HG03095 (cell line): ENCODE measurements at regions not wholly inside any gene's neighbourhood (a gene's known extent, or its start where the extent isn't known, plus 50 kb on each side); places are given as distances from the start of the nearest gene placed in this dataset.

Source experiments
- ATAC-seq: cut with Tn5 transposase; IDR thresholded peaks from one replicate; pipeline ENCODE4 v1.9.1; 2021; ENCODE audit warnings: moderate library complexity; ENCODE audit not compliant: unreplicated experiment

DNA sequence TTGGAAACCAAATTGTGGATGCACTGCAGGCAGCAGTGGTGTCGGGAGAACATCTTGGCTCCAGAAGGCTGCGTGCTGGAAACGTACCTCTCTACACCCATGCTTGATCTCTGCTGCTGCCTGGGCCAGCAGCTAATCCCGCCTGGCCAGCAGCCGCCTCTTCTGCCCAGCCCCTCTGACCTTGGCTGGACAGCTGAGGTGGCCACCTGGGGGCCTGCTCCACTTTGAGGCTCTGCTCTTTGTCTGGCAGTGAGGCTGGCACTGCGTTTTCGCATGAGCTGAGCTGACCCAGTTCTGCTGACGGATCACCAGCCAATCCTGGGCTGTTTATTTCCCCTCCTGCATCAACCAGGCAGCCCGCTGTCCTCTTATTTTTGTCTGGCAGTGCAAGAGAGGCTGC lies 154.9 kb downstream of the TENT4A start:
- no peak for ATAC-seq

DNA sequence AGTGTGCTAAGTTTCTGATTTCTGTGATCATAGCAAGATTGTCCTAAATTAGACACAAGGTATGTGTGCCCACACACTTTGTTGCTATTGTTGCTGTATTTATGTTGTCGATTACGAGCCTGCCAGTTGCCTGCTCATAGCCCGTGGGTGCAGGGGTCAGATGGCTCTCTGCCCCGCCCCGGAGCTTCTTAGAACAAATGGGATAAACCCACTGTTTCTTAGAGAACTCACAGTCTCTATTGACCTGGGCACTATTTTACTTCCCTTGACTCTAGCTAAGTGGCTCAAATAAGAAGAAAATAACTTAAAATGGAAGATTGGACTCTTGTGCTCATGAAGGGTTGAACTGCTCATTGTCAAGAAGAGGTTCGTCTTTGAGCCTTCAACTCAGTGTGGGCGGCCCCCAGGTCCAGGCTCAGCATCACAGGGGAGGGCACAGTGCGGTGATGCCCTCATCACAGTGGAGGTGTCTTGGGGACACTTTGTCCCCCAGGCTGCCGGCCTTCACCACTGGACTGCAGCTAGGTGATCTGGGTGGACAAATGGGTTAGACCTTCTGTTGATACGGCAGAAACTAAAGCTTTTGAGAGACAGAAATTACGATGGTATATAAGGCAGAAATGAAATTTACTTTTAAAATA lies 155.5 kb downstream of the TENT4A start:
- no peak for ATAC-seq

DNA sequence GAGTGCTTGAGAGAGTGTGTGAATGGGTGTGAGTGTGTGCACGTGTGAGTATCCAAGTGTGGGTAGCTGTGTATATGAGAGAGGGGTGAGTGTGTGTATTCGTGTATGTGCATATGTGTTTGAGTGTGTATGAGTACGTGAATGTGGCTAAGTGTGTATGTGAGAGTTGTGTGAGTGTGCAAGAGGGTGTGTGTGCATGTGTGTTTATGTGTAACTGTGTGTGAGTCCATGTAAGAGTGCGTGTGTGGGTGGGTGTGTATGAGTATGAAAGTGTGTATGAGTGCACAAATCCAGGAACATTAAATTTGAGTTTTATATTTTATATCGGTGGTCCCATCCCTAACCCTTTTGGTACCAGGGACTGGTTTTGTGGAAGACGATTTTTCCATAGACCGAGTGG lies 156.4 kb downstream of the TENT4A start:
- no peak for ATAC-seq

DNA sequence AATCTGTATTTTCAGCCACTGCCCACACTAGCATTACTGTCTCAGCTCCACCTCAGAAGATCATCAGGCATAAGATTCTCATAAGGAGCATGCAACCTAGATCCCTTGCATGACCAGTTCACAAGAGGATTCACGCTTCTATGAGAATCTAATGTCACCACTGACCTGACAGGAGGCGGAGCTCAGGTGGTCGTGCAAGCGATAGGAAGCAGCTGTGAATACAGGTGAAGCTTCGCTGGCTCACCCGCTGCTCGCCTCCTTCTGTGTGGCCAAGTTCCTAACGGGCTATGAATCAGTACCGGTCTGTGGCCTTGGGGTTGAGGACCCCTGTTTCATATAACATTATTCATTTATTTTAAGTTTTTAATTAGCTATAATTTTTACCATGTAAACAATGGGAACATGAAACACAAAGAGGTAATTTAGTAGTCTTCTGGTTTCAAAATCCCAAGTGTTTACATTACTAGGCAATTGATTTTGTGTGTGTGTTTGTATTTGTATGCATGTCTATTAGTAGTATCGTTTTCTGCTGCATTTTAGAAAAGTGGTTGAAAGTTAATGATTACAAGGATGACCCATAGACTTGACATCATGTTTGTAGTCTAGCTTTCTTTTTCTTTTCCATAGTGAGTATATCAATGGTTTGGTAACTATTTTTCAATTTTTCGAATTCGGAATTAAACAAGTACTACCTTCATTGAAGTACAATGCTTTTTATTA lies 159.4 kb downstream of the TENT4A start:
- ATAC-seq = no peak

DNA sequence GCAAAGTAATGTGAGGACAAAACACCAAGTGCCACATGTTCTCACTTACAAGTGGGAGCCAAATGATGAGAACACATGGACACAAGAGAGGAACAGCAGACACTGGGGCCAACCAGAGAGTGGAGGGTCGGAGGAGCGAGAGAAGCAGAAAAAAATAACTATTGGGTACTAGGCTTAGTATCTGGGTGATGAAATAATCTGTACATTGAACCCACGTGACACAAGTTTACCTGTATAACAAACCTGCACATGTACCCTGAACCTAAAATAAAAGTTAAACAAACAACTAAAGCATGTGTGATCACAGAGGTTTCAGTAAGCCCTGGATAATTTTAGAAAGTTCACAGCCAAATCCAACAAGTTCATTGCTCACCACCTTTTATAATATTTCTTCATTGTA lies 160.1 kb downstream of the TENT4A start:
- ATAC-seq = no peak

DNA sequence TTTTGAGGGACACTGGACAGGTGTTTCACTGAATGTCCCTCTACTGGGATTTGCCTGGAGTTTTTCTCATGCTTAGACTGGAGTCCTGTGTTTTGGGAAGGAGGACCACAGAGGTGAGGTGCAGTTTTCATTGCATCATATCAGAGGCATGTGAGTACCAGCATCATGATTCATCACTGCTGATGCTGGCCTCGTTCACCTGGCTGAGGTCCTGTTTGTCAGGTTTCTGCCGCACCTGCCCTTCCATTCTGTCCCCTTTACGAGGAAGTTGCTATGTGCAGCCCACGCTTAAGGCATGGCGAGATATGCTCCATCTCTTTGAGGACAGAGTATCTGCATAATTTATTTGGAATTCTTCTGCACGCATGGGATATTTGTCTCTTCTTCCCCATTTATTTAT lies 162.1 kb downstream of the TENT4A start:
- no peak for ATAC-seq

DNA sequence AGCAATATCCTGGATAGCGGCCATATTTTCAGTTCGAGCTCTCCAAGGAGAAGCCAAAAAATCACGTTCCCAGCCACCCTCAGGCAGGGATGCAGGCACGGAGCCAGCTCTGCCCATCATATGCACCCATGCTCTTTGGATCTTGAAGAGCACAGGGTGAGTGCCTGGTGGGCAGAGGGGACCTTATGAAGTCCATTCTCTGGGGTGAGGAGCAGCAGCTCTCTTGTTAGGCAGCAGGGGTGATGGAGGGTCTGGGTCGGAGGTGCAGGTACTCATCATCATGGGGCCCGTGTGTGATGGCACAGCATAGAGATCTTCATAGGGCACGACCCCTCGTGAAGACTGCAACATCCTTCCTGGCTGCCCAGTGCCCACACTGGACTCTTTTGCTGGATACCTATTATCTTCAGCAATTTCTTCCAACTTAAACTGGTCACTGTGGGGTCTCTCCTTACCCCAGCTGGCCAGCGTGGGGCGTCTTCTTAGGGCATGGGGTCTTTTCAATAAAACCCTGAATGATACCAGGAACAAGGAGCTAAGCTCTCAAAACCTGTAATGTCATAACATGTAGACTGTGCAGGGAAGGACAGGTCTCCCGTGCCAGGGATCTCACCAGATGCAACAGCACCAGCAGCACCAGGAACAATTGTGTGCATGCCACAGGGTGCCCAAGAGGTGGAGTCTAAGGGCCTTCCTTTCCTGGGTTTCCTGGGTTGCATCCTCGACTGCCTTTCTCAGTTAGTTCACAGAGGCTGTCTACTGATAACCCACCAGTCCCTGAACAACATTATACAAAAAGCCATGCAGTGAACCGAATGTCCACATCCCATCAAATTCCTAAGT lies 165.0 kb downstream of the TENT4A start:
- no peak for ATAC-seq

DNA sequence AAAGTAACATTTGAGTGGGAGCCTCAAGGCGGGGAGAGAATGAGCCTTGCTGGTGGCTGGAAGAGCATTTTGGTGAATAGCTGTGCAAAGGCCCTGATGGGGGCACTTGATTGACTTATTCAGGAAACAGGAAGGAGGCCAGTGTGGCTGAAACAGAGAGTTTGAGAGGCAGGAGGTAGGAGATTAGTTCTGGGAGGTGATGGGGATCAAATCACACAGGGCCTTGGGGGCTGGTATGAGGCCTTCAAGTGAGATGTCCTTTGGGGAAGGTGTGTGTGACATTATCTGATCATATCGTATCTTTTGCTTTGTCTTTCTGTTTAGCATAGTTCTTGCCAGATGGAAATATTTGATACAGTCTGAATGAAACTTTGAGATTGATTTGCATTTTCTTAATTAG lies 172.3 kb downstream of the TENT4A start:
- no peak for ATAC-seq

DNA sequence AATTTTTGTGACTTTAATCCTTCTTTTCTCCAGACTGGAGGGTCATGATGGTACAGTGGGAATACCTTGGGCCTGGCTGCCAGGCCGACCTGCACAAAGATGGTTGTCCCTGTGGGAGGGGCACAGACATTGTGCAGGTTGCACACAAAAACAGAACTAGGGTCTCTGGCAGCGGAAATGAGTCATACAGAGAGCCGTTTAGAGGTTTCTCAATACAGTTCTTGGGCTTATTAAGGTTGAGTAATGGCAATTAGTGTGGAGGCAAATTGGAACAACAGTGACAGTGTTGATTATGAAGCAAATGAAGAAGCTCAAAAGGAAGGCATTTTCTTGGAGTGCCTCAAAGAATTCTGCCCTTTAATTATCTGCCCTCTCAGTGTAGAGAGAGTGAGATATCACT lies 173.6 kb downstream of the TENT4A start:
- ATAC-seq = no peak

DNA sequence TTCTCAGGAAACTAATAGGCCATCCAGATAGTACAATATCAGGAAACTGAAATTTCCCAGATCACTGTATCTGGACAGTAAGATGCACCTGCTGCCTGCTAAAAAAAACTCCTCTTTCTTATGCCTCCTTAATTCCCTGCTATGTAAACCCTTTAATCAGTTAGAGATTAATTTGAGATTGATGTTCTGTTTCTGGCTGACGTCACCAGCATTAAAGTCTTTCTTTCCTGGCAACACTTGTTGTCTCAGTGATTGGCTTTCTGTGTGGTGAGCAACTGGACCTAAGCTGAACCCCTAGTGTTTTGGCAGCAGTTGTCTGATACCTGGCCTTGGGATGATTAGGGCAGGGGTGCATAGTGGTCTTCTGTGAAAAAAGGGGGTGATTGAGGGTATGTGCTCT lies 175.8 kb downstream of the TENT4A start:
- ATAC-seq = no peak

DNA sequence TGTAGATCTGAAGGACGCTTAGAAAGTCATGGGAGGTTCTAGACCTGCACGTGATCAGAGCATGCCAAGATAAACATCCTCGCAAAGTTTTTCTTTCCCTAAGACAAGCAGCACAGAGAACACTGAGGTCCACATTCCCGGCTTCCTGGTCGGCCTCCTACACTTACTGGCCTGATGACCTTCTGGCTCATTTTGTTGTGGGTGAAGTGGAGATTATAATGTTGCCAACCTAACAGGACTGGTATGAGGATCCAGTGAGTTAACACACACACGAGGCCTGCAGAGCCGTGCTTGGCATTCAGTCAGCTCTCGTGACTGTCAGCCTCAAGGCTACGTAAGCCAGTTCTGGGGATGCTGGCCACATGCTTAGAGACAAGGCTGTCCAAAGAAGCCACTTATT lies 186.0 kb downstream of the TENT4A start:
- ATAC-seq = no peak

DNA sequence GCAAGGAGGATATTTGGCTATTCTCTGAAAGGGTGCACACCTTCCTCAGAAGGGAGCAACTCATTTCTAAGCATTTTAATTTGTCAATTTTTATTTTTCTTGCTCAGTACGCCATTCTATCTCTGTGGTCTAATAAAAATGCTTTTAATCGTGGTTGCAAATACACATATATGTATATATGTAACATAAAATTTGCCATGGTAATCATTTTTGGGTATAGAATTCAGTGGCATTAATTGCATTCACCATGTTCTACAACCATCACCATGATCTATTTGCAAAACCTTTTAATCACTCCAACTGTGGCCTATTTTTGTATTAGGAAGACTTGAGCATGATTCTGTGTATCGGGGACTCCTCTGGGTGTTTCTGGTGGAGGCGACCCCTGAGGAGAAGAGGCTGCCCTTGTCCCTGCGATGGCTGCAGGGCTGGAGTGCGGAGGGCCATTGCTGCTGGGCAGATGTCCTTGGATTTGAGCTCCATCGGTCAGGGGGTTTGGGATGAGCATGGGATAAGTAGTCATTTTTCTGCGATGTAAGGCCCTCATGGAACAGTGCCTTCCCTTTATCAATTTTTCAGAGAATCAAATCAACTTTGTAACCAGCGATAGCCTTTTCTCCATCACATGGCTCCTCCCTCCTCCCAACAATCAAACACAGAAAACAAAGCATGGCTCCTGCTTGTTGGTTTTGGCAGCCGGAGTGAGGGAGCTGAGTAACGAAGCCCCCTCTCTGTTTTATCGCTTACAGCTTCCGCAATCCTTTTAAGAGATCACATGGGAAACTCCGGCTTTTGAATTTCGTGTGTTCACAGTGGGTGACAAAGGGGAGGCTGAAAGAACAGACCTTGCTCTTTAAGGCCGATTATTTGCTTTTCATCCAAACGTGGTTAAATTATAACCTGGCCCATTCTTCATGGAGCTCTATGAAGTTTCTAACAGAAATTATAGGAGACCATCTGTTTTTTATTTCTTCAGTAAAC lies 187.3 kb downstream of the TENT4A start:
- ATAC-seq = no peak

DNA sequence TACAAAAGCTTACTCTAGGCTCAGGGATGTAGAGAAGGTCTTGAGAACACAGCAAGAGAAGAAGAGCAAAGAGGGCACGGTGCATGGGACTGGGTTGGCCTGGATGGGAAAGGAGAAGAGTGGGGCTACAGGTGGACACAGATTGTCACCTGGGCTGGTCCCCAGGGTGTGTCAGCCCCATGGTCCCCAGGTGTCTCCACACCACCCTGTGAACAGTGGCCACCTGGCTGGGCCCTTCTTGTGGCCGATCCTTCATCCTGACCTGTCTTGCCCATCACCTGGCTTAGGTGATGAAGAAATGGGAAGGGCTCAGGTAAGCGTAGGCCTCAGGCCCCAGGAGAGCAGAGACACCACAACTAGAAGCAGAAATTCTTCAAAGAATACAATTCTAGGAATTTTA lies 188.9 kb downstream of the TENT4A start:
- ATAC-seq = no peak

DNA sequence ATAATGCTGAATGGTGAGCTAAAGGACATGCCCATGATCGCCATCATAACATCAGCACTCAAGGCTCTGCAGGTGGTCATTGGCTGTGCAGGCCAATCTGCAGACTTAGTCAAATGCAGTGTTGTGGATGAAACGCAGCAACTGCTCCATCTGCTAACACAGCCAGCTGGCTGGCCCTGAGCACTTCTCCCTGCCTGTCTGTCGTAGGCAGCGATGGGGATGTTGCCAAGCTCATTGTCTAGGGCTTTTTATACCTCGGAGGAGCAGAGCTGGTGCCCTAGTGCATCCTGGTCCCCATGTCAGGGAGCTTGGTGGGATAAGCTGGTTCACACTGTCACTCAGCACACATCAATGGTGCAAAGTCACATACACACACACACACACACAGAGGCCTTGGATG lies 189.4 kb downstream of the TENT4A start:
- ATAC-seq = no peak

DNA sequence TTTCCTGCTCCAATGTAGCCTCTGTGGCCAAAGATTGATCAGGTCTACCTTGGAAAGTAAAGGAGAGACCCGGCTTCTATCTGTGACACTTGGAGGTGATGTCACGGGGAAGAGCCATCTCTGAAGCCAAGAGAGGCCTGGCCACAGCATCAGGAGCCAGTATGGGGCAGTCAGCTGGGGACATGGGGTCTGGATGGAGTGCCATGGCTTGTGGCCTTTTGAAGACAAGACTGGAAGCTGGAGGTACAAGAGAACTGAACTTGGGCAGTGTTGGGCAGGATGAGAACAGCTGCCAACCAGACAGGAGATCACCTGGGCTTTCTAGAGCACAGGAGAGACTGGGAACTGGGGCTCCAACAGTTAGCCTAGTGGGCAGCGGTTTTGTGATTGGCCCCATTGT lies 190.7 kb downstream of the TENT4A start:
- no peak for ATAC-seq

DNA sequence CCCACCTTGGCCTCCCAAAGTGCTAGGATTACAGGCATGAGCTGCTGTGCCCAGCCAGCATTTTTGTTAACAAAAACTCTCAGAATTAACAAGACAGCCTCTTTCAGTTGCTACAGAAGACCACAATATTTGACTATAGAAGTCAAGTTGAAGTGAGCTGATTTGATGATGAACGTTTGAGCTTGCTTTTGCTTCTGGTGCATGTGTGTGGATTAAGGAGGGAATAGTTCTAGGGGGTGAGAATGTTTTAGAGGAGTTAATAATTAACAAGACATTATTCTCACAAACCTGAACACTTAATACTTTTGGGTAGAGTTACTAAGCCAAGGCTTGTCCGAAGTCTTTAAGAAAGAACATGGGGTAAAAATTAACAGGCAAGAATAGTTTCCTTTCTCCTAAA lies 191.6 kb downstream of the TENT4A start:
- no peak for ATAC-seq

DNA sequence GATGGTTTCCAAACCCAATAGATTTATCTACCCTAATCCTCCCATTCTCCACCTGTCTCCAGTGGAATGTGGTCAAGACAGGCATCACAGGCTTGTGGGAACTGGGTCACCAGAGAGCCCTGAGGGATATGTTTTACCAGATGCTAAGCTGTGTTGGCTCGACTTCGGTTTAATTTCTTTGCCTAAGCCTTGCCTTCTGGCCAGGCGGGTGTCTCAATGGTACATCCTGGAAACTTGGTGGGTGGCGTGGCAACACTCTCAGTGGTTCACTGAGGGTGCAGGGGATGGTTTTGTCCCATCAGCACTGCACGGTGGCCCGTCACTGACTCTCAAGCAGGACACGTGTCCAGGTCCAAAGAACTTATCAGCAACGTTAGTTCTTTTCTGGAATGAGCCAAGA lies 192.2 kb downstream of the TENT4A start:
- no peak for ATAC-seq

DNA sequence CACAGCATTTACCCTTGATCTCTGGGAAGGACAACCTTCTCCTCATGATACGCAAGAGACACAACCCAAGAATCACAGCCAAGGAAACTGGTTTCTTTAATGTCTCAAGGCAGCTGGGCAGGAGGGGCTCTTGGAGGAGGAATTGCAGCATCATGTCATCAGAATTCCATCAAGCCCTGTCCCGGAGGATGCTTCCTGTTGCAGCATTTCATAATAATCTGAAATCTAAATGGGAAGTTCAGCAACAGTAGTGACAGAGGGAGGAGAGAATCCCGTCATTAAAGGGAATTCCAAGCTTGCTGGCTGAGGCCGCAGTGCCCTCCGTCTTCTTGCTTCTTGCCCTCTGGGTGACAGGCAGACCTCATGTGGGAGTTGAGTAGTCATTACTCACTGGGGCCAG lies 192.7 kb downstream of the TENT4A start:
- ATAC-seq = no peak

DNA sequence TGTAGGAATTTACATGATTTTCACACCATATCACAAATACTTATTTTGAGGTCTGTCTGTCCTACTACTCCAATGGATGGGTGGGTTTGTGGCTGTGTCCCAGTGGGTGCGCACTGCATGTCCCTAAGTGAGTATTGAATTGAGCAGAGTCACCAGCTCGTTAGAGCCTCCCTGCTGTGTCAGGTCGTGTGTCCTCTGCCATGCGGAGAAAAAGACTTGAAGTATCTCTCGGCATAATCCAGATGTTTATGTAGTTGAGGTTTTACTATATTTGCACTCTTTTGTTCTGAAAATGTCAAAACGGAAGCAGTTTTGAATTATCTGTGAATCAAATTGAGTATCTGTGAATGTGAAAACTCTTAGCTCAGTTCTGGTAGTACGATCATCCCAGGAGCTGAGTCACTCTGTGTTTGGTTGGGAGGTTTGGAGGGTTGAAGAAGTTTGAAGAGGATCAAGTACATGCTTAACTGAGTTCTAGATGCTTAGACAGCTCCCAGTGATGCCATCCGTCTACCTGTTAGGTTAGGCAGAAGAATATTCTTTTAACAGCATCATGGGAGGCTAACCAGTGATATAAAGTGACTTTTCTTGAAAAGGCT lies 194.2 kb downstream of the TENT4A start:
- ATAC-seq = no peak

DNA sequence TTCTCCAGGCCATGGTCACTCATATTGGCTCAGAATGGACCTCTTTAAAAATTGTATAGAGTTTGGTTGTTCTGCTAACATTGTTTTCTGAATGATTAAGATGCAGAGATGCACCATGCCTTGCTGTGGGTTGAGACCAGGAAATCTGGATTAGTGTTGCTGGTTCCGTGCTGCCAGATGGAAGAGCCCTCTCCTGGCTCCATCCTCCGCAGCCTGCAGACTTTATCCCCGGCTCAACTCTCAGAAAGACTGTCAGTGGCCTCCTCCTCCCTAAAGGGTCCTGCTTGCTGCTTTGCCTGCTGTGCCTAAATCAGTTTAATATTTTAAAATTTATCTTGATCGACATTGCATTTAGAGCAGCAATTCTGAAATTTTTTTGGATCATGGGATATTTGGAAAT lies 196.7 kb downstream of the TENT4A start:
- no peak for ATAC-seq

DNA sequence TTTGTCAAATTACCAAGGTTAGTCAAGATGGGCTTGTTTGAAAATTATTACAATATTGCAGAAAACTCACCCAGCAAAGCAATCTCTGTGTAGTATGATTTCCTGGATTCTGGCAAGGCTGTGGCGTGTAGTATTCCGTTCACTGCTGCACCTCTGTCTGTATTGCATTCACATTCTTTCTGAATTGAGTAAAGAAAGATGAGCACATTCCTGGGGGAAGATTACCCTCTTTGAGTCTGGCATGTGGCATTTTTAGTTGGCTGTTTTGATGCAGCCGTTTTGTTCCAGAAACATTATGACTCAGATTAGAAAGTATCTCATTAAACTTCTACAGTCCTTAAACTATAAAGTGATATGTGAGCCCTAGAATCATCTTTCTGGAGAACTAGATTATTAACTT lies 197.7 kb downstream of the TENT4A start:
- ATAC-seq = no peak
